ENCODE measurements at regions not wholly inside any gene's neighbourhood (a gene's known extent, or its start where the extent isn't known, plus 50 kb on each side); places are given as distances from the start of the nearest gene placed in this dataset.

DNA sequence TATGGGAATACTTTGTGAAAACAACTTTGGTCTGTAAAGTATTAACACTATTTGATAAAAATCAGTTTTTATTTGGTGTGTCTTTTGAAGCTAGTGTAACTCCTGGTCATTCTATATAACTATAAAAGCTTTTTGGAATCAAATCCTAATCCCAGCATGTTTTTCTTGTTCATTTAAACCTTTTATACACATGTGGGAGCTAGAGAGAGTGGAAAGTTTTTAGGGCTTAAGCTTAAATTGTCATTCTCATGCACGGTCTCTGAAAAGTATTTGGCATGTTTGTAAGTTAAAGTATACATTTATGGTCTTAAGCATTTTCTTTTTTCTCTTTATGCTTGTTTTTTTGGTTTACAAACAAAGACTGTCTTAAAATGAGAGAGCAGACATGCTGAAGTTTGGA, 83.4 kb upstream of the RARB start:
- no peak for ATAC-seq
- no peaks in the 10 kb centered on the region for H3K9me3 ChIP-seq
- H3K4me1 ChIP-seq, result no peaks in the 10 kb centered on the region
- H3K4me2 ChIP-seq, result no peak overlapping the region
- no peak for FAIRE-seq
- no peak for TF ChIP-seq REST (IDR thresholded peaks at IDR 0.05)
- 55% methylated on average over 1 of the region's 1 CpG for WGBS (ENCODE audit: missing lambda C conversion rate)
- DNase-seq (ENCODE audit: low read depth in 1 of 2, low spot score in 1 of 2), result no peak
- ChIA-PET CTCF (no interaction called here), POLR2A (no interaction called here)
- H3K27ac ChIP-seq, result no peak overlapping the region
- H3K4me3 ChIP-seq, result no peak overlapping the region

- Histone ChIP-seq H3K9me3 (no peaks in the 10 kb centered on the region), H3K4me1 (no peaks in the 10 kb centered on the region), H3K27ac (no peak overlapping the region), H3K4me3 (no peak overlapping the region), H3K4me2 (no peak overlapping the region)
- ATAC-seq, result no peak
- ChIA-PET CTCF (no interaction called here), POLR2A (no interaction called here)
- WGBS (ENCODE audit: missing lambda C conversion rate), result 63% methylated on average over 6 of the region's 6 CpGs
- TF ChIP-seq HMGXB4 (CRISPR knock-in tag; IDR thresholded peaks at IDR 0.05; ENCODE audit: borderline replicate concordance), result no peak
- TF ChIP-seq, protein P1, sequence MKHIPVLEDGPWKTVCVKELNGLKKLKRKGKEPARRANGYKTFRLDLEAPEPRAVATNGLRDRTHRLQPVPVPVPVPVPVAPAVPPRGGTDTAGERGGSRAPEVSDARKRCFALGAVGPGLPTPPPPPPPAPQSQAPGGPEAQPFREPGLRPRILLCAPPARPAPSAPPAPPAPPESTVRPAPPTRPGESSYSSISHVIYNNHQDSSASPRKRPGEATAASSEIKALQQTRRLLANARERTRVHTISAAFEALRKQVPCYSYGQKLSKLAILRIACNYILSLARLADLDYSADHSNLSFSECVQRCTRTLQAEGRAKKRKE (CRISPR knock-in tag; IDR thresholded peaks at IDR 0.05; ENCODE audit: low read depth), result no peak
- no peak for TF ChIP-seq MAFK (IDR thresholded peaks at IDR 0.05; ENCODE audit: partially characterized antibody)
- TF ChIP-seq CHD4 (IDR thresholded peaks at IDR 0.05; ENCODE audit: borderline replicate concordance), result no peak
- no peak for TF ChIP-seq TFCP2L1 (CRISPR knock-in tag; IDR thresholded peaks at IDR 0.05)
- no peak for TF ChIP-seq MYC (IDR thresholded peaks at IDR 0.05; ENCODE audit: borderline replicate concordance, low read length)
- no peak for TF ChIP-seq HEYL (CRISPR knock-in tag; IDR thresholded peaks at IDR 0.05)
- TF ChIP-seq CEBPB (IDR thresholded peaks at IDR 0.05), result no peak
- no peak for TF ChIP-seq NR3C1 (IDR thresholded peaks at IDR 0.05)
- no peak for FAIRE-seq
- no peak for DNase-seq (ENCODE audit: low read depth in 1 of 2, low spot score in 1 of 2)
Observed at GRCh38 chr3:25349095-25349494, 79.0 kb upstream of the RARB start.

DNA sequence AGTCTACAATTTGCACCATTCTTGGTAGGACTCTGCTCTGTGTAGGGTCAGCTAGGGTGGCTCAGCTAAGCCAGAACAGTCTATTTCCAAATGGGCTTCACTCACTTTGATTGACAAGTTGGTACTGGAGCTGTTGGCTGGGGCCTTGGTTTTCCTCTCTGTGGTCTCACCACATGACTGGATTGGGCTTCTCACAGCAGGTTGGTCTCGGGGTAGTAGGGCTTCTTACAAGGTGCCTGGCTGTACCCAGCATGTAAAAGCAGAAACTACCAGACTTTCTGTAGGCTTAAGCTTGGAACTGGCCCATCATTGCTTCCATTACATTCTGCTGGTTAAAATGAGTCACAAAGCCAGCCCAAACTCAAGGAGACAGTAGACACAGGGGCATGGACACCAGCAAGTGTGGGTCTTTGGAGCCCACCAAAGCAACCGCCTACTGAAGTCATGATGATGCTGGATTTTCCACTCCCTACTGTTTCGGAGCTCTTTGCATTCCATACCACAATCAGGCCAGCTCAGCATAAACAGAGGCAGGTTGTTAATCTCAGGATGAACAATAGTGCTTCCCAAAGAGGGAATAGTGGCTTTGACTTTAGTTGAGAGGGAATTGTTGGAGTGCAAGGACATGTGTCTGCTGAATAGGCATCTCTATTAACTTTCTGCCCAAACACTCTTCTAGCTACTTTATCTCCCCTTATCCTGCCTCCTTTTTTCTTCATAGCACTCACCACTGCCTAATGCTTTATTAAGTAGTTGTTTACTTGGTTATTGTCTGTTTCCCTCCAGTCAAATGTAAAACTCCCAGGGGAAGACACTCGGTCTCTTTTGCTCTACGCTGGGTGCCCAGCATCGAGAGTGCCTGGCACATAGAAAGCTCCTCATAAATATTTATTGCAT, 78.0 kb upstream of the RARB start:
- no peaks in the 10 kb centered on the region for H3K4me1 ChIP-seq
- H3K4me3 ChIP-seq, result no peak overlapping the region
- H3K4me2 ChIP-seq, result no peak overlapping the region
- H3K9me3 ChIP-seq, result no peaks in the 10 kb centered on the region
- 75% methylated on average over 6 of the region's 6 CpGs for WGBS (ENCODE audit: missing lambda C conversion rate)
- H3K27ac ChIP-seq, result no peak overlapping the region
- no peak for TF ChIP-seq KDM1A (IDR thresholded peaks at IDR 0.05; ENCODE audit: low read depth)
- no peak for TF ChIP-seq MAZ (IDR thresholded peaks at IDR 0.05; ENCODE audit: borderline replicate concordance, low read depth, low read length)
- no peak for TF ChIP-seq TP53 (CRISPR knock-in tag; IDR thresholded peaks at IDR 0.05)
- TF ChIP-seq ELK1 (IDR thresholded peaks at IDR 0.05; ENCODE audit: low read depth, low read length), result no peak
- TF ChIP-seq, protein P1 (CRISPR knock-in tag; IDR thresholded peaks at IDR 0.05; ENCODE audit: low read depth), result no peak
- no peak for TF ChIP-seq FOSL2 (IDR thresholded peaks at IDR 0.05)
- TF ChIP-seq FOSL2 (CRISPR knock-in tag; IDR thresholded peaks at IDR 0.05), result no peak
- TF ChIP-seq MAFK (IDR thresholded peaks at IDR 0.05; ENCODE audit: partially characterized antibody), result no peak
- TF ChIP-seq TFCP2L1 (CRISPR knock-in tag; IDR thresholded peaks at IDR 0.05), result no peak
- no peak for TF ChIP-seq GATA3 (IDR thresholded peaks at IDR 0.05; ENCODE audit: borderline replicate concordance)
- TF ChIP-seq KDM5A (IDR thresholded peaks at IDR 0.05), result no peak
- ChIA-PET POLR2A (no interaction called here), CTCF (no interaction called here)
- no peak for FAIRE-seq
- DNase-seq (ENCODE audit: low read depth in 1 of 2, low spot score in 1 of 2), result no peak
- no peak for ATAC-seq
